ENCODE measurements at regions not wholly inside any gene's neighbourhood (a gene's known extent, or its start where the extent isn't known, plus 50 kb on each side); places are given as distances from the start of the nearest gene placed in this dataset.

GRCh38 chr3:94734206-94734605, 671.3 kb downstream of the NSUN3 start:
- POLR2A ChIA-PET = no interaction called here
- no peak overlapping the region for H3K4me3 Mint-ChIP-seq
- no peaks in the 10 kb centered on the region for H3K9me3 Mint-ChIP-seq
- no peak for ATAC-seq (ENCODE audit: low read depth)
- H3K4me1 Mint-ChIP-seq = no peaks in the 10 kb centered on the region
- DNase-seq = no peak
- no peaks in the 10 kb centered on the region for H3K36me3 Mint-ChIP-seq
- no peak overlapping the region for H3K27ac Mint-ChIP-seq
- H3K27me3 Mint-ChIP-seq = no peaks in the 10 kb centered on the region

GRCh38 chr3:94735354-94735753, 672.5 kb downstream of the NSUN3 start:
- no peaks in the 10 kb centered on the region for H3K36me3 Mint-ChIP-seq
- no peak overlapping the region for H3K4me3 Mint-ChIP-seq
- no peak for ATAC-seq (ENCODE audit: low read depth)
- no peaks in the 10 kb centered on the region for H3K4me1 Mint-ChIP-seq
- H3K27me3 Mint-ChIP-seq = no peaks in the 10 kb centered on the region
- no peak overlapping the region for H3K27ac Mint-ChIP-seq
- H3K9me3 Mint-ChIP-seq = no peaks in the 10 kb centered on the region
- DNase-seq = no peak
- POLR2A ChIA-PET = no interaction called here

GRCh38 chr3:94737116-94737515, 674.3 kb downstream of the NSUN3 start:
- Mint-ChIP-seq H3K36me3 (no peaks in the 10 kb centered on the region), H3K4me1 (no peaks in the 10 kb centered on the region), H3K27ac (no peak overlapping the region), H3K9me3 (no peaks in the 10 kb centered on the region), H3K27me3 (no peaks in the 10 kb centered on the region), H3K4me3 (no peak overlapping the region)
- ATAC-seq (ENCODE audit: low read depth) (no peak), DNase-seq (no peak)
- POLR2A ChIA-PET = no interaction called here

- H3K27me3 Mint-ChIP-seq = no peaks in the 10 kb centered on the region
- DNase-seq = no peak
- peaks cover 2% of the 10 kb centered on the region for H3K9me3 Mint-ChIP-seq
- POLR2A ChIA-PET = no interaction called here
- H3K36me3 Mint-ChIP-seq = no peaks in the 10 kb centered on the region
- H3K4me1 Mint-ChIP-seq = no peaks in the 10 kb centered on the region
- H3K4me3 Mint-ChIP-seq = no peak overlapping the region
- H3K27ac Mint-ChIP-seq = no peak overlapping the region
- ATAC-seq (ENCODE audit: low read depth) = no peak
Measured at GRCh38 chr3:94739420-94739819, 676.6 kb downstream of the NSUN3 start.

GRCh38 chr3:94758751-94759150, 695.9 kb downstream of the NSUN3 start:
- Mint-ChIP-seq H3K9me3 (peaks cover 7% of the 10 kb centered on the region), H3K4me1 (no peaks in the 10 kb centered on the region), H3K4me3 (no peak overlapping the region), H3K36me3 (no peaks in the 10 kb centered on the region), H3K27ac (no peak overlapping the region), H3K27me3 (no peaks in the 10 kb centered on the region)
- POLR2A ChIA-PET = no interaction called here
- ATAC-seq (ENCODE audit: low read depth) = no peak
- no peak for DNase-seq

- H3K27me3 Mint-ChIP-seq = no peaks in the 10 kb centered on the region
- DNase-seq (no peak), ATAC-seq (ENCODE audit: low read depth) (no peak)
- H3K36me3 Mint-ChIP-seq = no peaks in the 10 kb centered on the region
- POLR2A ChIA-PET = no interaction called here
- H3K4me1 Mint-ChIP-seq = no peaks in the 10 kb centered on the region
- H3K9me3 Mint-ChIP-seq = no peaks in the 10 kb centered on the region
- H3K27ac Mint-ChIP-seq = no peak overlapping the region
- no peak overlapping the region for H3K4me3 Mint-ChIP-seq
Measured at GRCh38 chr3:94772402-94772801, 709.5 kb downstream of the NSUN3 start.

GRCh38 chr3:94775746-94776145, 712.9 kb downstream of the NSUN3 start:
- H3K4me3 Mint-ChIP-seq = no peak overlapping the region

GRCh38 chr3:94776401-94776915, 713.6 kb downstream of the NSUN3 start:
- POLR2A ChIA-PET = no interaction called here
- Mint-ChIP-seq H3K27me3 (no peaks in the 10 kb centered on the region), H3K27ac (no peak overlapping the region), H3K4me1 (no peaks in the 10 kb centered on the region), H3K9me3 (no peaks in the 10 kb centered on the region), H3K4me3 (no peak overlapping the region), H3K36me3 (no peaks in the 10 kb centered on the region)
- ATAC-seq (ENCODE audit: low read depth) (no peak), DNase-seq (no peak)

More at GRCh38 chr3:94775746-94776145, 712.9 kb downstream of the NSUN3 start:
- Mint-ChIP-seq H3K4me1 (no peaks in the 10 kb centered on the region), H3K9me3 (no peaks in the 10 kb centered on the region), H3K27ac (no peak overlapping the region), H3K27me3 (no peaks in the 10 kb centered on the region), H3K36me3 (no peaks in the 10 kb centered on the region)
- POLR2A ChIA-PET = no interaction called here
- ATAC-seq (ENCODE audit: low read depth) (no peak), DNase-seq (no peak)

- Mint-ChIP-seq H3K27ac (no peak overlapping the region), H3K27me3 (no peaks in the 10 kb centered on the region), H3K4me1 (no peaks in the 10 kb centered on the region), H3K9me3 (peaks cover 3% of the 10 kb centered on the region), H3K36me3 (no peaks in the 10 kb centered on the region), H3K4me3 (no peak overlapping the region)
- POLR2A ChIA-PET = no interaction called here
- DNase-seq (no peak), ATAC-seq (ENCODE audit: low read depth) (no peak)
Measured at GRCh38 chr3:94778289-94778688, 715.4 kb downstream of the NSUN3 start.

GRCh38 chr3:94778814-94779494, 716.1 kb downstream of the NSUN3 start:
- POLR2A ChIA-PET = no interaction called here
- Mint-ChIP-seq H3K4me3 (no peak overlapping the region), H3K27me3 (no peaks in the 10 kb centered on the region), H3K27ac (no peak overlapping the region), H3K4me1 (no peaks in the 10 kb centered on the region), H3K9me3 (peaks cover 3% of the 10 kb centered on the region), H3K36me3 (no peaks in the 10 kb centered on the region)
- ATAC-seq (ENCODE audit: low read depth) = no peak
- DNase-seq = no peak

GRCh38 chr3:94779699-94780098, 716.8 kb downstream of the NSUN3 start:
- no peaks in the 10 kb centered on the region for H3K36me3 Mint-ChIP-seq
- H3K9me3 Mint-ChIP-seq = peaks cover 3% of the 10 kb centered on the region
- POLR2A ChIA-PET = no interaction called here
- no peaks in the 10 kb centered on the region for H3K27me3 Mint-ChIP-seq
- no peak for ATAC-seq (ENCODE audit: low read depth)
- no peak for DNase-seq
- no peak overlapping the region for H3K27ac Mint-ChIP-seq
- no peaks in the 10 kb centered on the region for H3K4me1 Mint-ChIP-seq
- no peak overlapping the region for H3K4me3 Mint-ChIP-seq

- DNase-seq = no peak
- POLR2A ChIA-PET = no interaction called here
- ATAC-seq (ENCODE audit: low read depth) = no peak
- Mint-ChIP-seq H3K27ac (no peak overlapping the region), H3K9me3 (peaks cover 3% of the 10 kb centered on the region), H3K27me3 (no peaks in the 10 kb centered on the region), H3K4me3 (no peak overlapping the region), H3K36me3 (no peaks in the 10 kb centered on the region), H3K4me1 (no peaks in the 10 kb centered on the region)
Measured at GRCh38 chr3:94784274-94784673, 721.4 kb downstream of the NSUN3 start.

- no peaks in the 10 kb centered on the region for H3K36me3 Mint-ChIP-seq
- no peaks in the 10 kb centered on the region for H3K27me3 Mint-ChIP-seq
- H3K9me3 Mint-ChIP-seq = peaks cover 3% of the 10 kb centered on the region
- H3K4me3 Mint-ChIP-seq = no peak overlapping the region
- no peak for DNase-seq
- POLR2A ChIA-PET = no interaction called here
- ATAC-seq (ENCODE audit: low read depth) = no peak
- H3K27ac Mint-ChIP-seq = no peak overlapping the region
- H3K4me1 Mint-ChIP-seq = no peaks in the 10 kb centered on the region
Measured at GRCh38 chr3:94787066-94787465, 724.2 kb downstream of the NSUN3 start.

GRCh38 chr3:94787734-94788270, 724.9 kb downstream of the NSUN3 start:
- peaks cover 6% of the 10 kb centered on the region for H3K9me3 Mint-ChIP-seq
- no peaks in the 10 kb centered on the region for H3K27me3 Mint-ChIP-seq
- H3K4me3 Mint-ChIP-seq = no peak overlapping the region
- ATAC-seq (ENCODE audit: low read depth) (no peak), DNase-seq (no peak)
- no peaks in the 10 kb centered on the region for H3K4me1 Mint-ChIP-seq
- H3K36me3 Mint-ChIP-seq = no peaks in the 10 kb centered on the region
- no peak overlapping the region for H3K27ac Mint-ChIP-seq
- POLR2A ChIA-PET = no interaction called here

All from activated naive CD8-positive, alpha-beta T cell treated with anti-CD3 and anti-CD28 coated beads, Interleukin-2, amount 10 ng/mL, durations not matched to agents 7 days and 5 days (primary cell).